ENCODE measurements at regions not wholly inside any gene's neighbourhood (a gene's known extent, or its start where the extent isn't known, plus 50 kb on each side); places are given as distances from the start of the nearest gene placed in this dataset.

GRCh38 chr7:69256634-69257081 is 341.6 kb upstream of the AUTS2 start:
- TF ChIP-seq CTCF (IDR thresholded peaks at IDR 0.05; ENCODE audit: low read depth, low read length) = no peak
- TF ChIP-seq EZH2phosphoT487 (IDR thresholded peaks at IDR 0.05; ENCODE audit: low read depth) = no peak

All from OCI-LY3 (cell line).